Stimulated activated naive CD8-positive, alpha-beta T cell treated with anti-CD3 and anti-CD28 coated beads, Interleukin-15, Interleukin-2, amounts not matched to agents 100 U/mL and 50 U/mL, for 24 hours (primary cell): ENCODE measurements at regions not wholly inside any gene's neighbourhood (a gene's known extent, or its start where the extent isn't known, plus 50 kb on each side); places are given as distances from the start of the nearest gene placed in this dataset.

ENCODE experiments used
- ATAC-seq: fragments of 150-1000 bp; cut with Tn5 transposase; one replicate; pipeline ENCODE4 v1.10.0; 2021
- DNase-seq: peaks from one replicate; pipeline ENCODE4 v3.0.0; 2021

GRCh38 chr10:123496375-123496774 lies 169.8 kb upstream of the GPR26 start:
- ATAC-seq: no peak
- no peak for DNase-seq

- DNase-seq: no peak
- no peak for ATAC-seq
Measured at GRCh38 chr10:123496996-123497660, 169.0 kb upstream of the GPR26 start.

- ATAC-seq: no peak
Measured at GRCh38 chr10:123500110-123500509, 166.0 kb upstream of the GPR26 start.

GRCh38 chr10:123501148-123501547 lies 165.0 kb upstream of the GPR26 start:
- ATAC-seq: no peak
- no peak for DNase-seq

More at GRCh38 chr10:123500110-123500509, 166.0 kb upstream of the GPR26 start:
- DNase-seq: no peak

- ATAC-seq: no peak
- no peak for DNase-seq
Measured at GRCh38 chr10:123502983-123503382, 163.2 kb upstream of the GPR26 start.

- DNase-seq (no peak), ATAC-seq (no peak)
Measured at GRCh38 chr10:123506455-123506854, 159.7 kb upstream of the GPR26 start.

- ATAC-seq (no peak), DNase-seq (no peak)
Measured at GRCh38 chr10:123507298-123507697, 158.9 kb upstream of the GPR26 start.

GRCh38 chr10:123509338-123509737 lies 156.8 kb upstream of the GPR26 start:
- no peak for DNase-seq
- ATAC-seq: no peak

- no peak for ATAC-seq
Measured at GRCh38 chr10:123512901-123513775, 153.0 kb upstream of the GPR26 start.

GRCh38 chr10:123513870-123514269 lies 152.3 kb upstream of the GPR26 start:
- ATAC-seq (no peak), DNase-seq (no peak)

More at GRCh38 chr10:123512901-123513775, 153.0 kb upstream of the GPR26 start:
- no peak for DNase-seq

- DNase-seq (no peak), ATAC-seq (no peak)
Measured at GRCh38 chr10:123514996-123515395, 151.2 kb upstream of the GPR26 start.

GRCh38 chr10:123515661-123516060 lies 150.5 kb upstream of the GPR26 start:
- no peak for DNase-seq
- ATAC-seq: no peak

GRCh38 chr10:123516291-123516690 lies 149.9 kb upstream of the GPR26 start:
- no peak for ATAC-seq

GRCh38 chr10:123517426-123517825 lies 148.7 kb upstream of the GPR26 start:
- DNase-seq: no peak

More at GRCh38 chr10:123516291-123516690, 149.9 kb upstream of the GPR26 start:
- no peak for DNase-seq

GRCh38 chr10:123517901-123518300 lies 148.3 kb upstream of the GPR26 start:
- DNase-seq: no peak
- no peak for ATAC-seq

More at GRCh38 chr10:123517426-123517825, 148.7 kb upstream of the GPR26 start:
- ATAC-seq: no peak

GRCh38 chr10:123518765-123519164 lies 147.4 kb upstream of the GPR26 start:
- DNase-seq: no peak
- no peak for ATAC-seq

GRCh38 chr10:123519861-123520260 lies 146.3 kb upstream of the GPR26 start:
- DNase-seq (no peak), ATAC-seq (no peak)

- ATAC-seq: no peak
- no peak for DNase-seq
Measured at GRCh38 chr10:123521076-123521475, 145.1 kb upstream of the GPR26 start.

GRCh38 chr10:123521556-123521955 lies 144.6 kb upstream of the GPR26 start:
- no peak for ATAC-seq
- DNase-seq: no peak

- no peak for ATAC-seq
- DNase-seq: no peak
Measured at GRCh38 chr10:123522702-123523312, 143.3 kb upstream of the GPR26 start.

GRCh38 chr10:123523833-123524232 lies 142.3 kb upstream of the GPR26 start:
- ATAC-seq: no peak
- no peak for DNase-seq

- no peak for ATAC-seq
- no peak for DNase-seq
Measured at GRCh38 chr10:123526356-123527064, 139.6 kb upstream of the GPR26 start.
